Keratinocyte (primary cell): ENCODE measurements at regions not wholly inside any gene's neighbourhood (a gene's known extent, or its start where the extent isn't known, plus 50 kb on each side); places are given as distances from the start of the nearest gene placed in this dataset.
"Not testable (repeated sequence)": the region's sequence is repeated elsewhere in the genome, so short reads cannot be mapped to it uniquely, and the experiment has no call there.

ENCODE experiments used
- DNase-seq: peaks from one replicate; pipeline ENCODE4 v3.0.0-alpha.2; 2011; ENCODE audit warnings: low read depth, missing footprints, low spot score
- FAIRE-seq: peaks from 2 replicates; lab custom pipeline; 2011; peaks lifted over from hg19 to GRCh38; lab: Jason Lieb, UNC
- H2AFZ ChIP-seq: 2 replicates; pipeline ENCODE4 v1.6.0; 2012; ENCODE audit warnings: low read length, control low read depth, inconsistent platforms; ENCODE audit not compliant: control insufficient read depth
- H3K27ac ChIP-seq: 2 replicates; pipeline ENCODE4 v1.5.1; 2011; ENCODE audit warnings: low read length; ENCODE audit not compliant: control insufficient read depth, insufficient read depth
- H3K27me3 ChIP-seq: 3 replicates; pipeline ENCODE4 v1.6.0; 2011; ENCODE audit warnings: low read length; ENCODE audit not compliant: control insufficient read depth, insufficient read depth; ENCODE audit errors: extremely low read depth
- H3K36me3 ChIP-seq, 2 experiments: 2 replicates in 1 of 2; 3 replicates in 1 of 2; pipeline ENCODE4 v1.5.1; 2011; ENCODE audit warnings: low read length in 2 of 2, mild to moderate bottlenecking in 1 of 2; ENCODE audit not compliant: control insufficient read depth in 2 of 2, insufficient read depth in 2 of 2; ENCODE audit errors: extremely low read depth in 1 of 2
- H3K4me1 ChIP-seq: 3 replicates; pipeline ENCODE4 v1.5.1; 2011; ENCODE audit warnings: low read length; ENCODE audit not compliant: control insufficient read depth, insufficient read depth; ENCODE audit errors: extremely low read depth
- H3K4me2 ChIP-seq: 3 replicates; pipeline ENCODE4 v1.6.0; 2011; ENCODE audit warnings: low read depth, low read length; ENCODE audit not compliant: control insufficient read depth, insufficient read depth; ENCODE audit errors: extremely low read depth
- H3K4me3 ChIP-seq, 3 experiments: fragments of 200-600 bp in 1 of 3; sonication (generic) in 1 of 3; 2 replicates in 2 of 3; 3 replicates in 1 of 3; pipeline ENCODE4 v1.5.1; 2011 to 2016; ENCODE audit warnings: low read length in 3 of 3, mild to moderate bottlenecking in 3 of 3, control low read depth in 2 of 3, inconsistent platforms in 1 of 3, low read depth in 1 of 3, mixed read lengths in 1 of 3, mixed run types in 1 of 3, moderate library complexity in 1 of 3; ENCODE audit not compliant: control insufficient read depth in 2 of 3, insufficient read depth in 2 of 3; ENCODE audit errors: extremely low read depth in 1 of 3
- H3K79me2 ChIP-seq: 2 replicates; pipeline ENCODE4 v1.6.0; 2012; ENCODE audit warnings: low read length; ENCODE audit not compliant: control insufficient read depth, insufficient read depth
- H3K9ac ChIP-seq: 3 replicates; pipeline ENCODE4 v1.6.0; 2011; ENCODE audit warnings: low read length; ENCODE audit not compliant: control insufficient read depth, insufficient read depth; ENCODE audit errors: extremely low read depth
- H3K9me1 ChIP-seq: 3 replicates; pipeline ENCODE4 v1.6.0; 2011; ENCODE audit warnings: low read length; ENCODE audit not compliant: control insufficient read depth, insufficient read depth; ENCODE audit errors: extremely low read depth
- H3K9me3 ChIP-seq: 2 replicates; pipeline ENCODE4 v1.5.1; 2012; ENCODE audit warnings: low read depth, low read length; ENCODE audit not compliant: control insufficient read depth
- H4K20me1 ChIP-seq: 3 replicates; pipeline ENCODE4 v1.6.0; 2011; ENCODE audit warnings: low read length; ENCODE audit not compliant: control insufficient read depth, insufficient read depth; ENCODE audit errors: extremely low read depth
- dilution Hi-C: fragments of 300-500 bp; cut with MboI; formaldehyde crosslinking; loops from one replicate; pipeline ENCODE4 v1.7.0; 2020; ENCODE audit warnings: low sequenced_read_pairs; ENCODE audit not compliant: extremely low pct_ligation_motif_present

DNA sequence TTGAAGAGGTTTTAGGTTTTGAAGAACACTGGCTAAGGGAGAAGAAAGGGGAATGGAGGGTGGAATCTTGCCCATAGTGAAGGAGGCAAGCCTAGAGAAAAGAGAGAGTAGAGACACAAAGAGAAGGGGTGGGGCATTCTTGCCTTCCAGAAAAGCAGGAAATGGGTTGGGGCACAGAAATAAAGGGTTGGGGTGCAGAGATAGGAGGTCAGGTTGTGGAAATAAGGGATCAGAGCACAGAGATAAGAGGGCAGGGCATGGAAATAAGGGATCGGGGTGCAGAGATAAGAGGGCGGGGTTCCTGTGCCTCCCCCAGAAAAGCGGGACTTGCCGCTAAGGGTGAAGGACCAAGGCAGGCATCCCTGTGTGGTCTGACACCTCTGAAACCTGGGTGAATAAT, 69.9 kb downstream of the ALG1L2 start:
- H3K9me1 ChIP-seq, H3K36me3 ChIP-seq, H3K9ac ChIP-seq, H3K27me3 ChIP-seq, DNase-seq, H3K79me2 ChIP-seq, H3K27ac ChIP-seq, H2AFZ ChIP-seq, FAIRE-seq, H3K4me2 ChIP-seq, H4K20me1 ChIP-seq, H3K9me3 ChIP-seq, H3K4me1 ChIP-seq, dilution Hi-C loops, H3K4me3 ChIP-seq: not testable (repeated sequence)

DNA sequence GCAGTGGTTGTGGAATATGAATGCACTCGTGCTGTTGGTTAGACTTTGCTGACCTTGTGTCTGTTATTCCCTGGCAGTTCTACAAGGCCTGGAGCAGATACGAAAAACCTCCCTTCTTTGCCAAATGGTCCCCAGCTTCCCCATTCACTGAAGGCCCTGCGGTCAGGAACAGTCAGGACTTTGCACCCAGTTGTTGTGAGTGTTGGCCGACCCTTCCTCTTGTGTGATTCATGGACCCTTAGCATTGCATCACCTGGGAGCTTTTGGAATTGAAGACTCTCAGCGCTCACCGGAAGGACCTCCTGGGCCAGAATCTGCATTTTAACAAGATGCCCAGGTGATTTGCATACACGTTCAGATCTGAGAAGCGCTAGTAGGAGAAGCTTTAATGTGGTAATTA, 71.6 kb downstream of the ALG1L2 start:
- FAIRE-seq, dilution Hi-C loops, H3K27me3 ChIP-seq: not testable (repeated sequence)

DNA sequence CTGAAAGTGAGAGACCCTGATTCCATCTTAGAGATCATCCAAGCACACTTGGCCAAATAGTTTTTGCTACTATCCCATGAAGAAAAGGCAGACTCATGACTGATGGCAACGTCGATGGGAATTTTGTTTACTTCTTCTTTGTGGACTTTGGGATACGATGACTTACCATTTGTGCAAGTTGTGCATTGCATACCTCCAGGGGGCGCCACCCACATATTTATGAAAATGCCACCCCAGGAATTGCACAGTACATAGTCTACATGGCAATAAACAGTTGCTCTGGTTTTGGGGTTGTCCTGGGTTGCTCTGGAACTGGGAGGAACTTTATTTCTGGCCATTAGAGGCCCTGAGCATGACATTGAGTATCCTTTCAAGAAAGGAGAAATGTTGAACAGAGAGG, 73.8 kb downstream of the ALG1L2 start:
- H3K9me1 ChIP-seq, H3K4me3 ChIP-seq, H3K27me3 ChIP-seq, dilution Hi-C loops, H2AFZ ChIP-seq, H3K9me3 ChIP-seq, H4K20me1 ChIP-seq, DNase-seq, H3K4me1 ChIP-seq, H3K9ac ChIP-seq, FAIRE-seq, H3K36me3 ChIP-seq, H3K79me2 ChIP-seq, H3K4me2 ChIP-seq, H3K27ac ChIP-seq: not testable (repeated sequence)

More for the DNA sequence above, 71.6 kb downstream of the ALG1L2 start:
- H3K4me1 ChIP-seq, H3K4me2 ChIP-seq, H3K27ac ChIP-seq, H3K79me2 ChIP-seq, H3K9ac ChIP-seq, DNase-seq, H3K4me3 ChIP-seq, H3K9me3 ChIP-seq, H3K9me1 ChIP-seq, H4K20me1 ChIP-seq, H2AFZ ChIP-seq, H3K36me3 ChIP-seq: not testable (repeated sequence)

DNA sequence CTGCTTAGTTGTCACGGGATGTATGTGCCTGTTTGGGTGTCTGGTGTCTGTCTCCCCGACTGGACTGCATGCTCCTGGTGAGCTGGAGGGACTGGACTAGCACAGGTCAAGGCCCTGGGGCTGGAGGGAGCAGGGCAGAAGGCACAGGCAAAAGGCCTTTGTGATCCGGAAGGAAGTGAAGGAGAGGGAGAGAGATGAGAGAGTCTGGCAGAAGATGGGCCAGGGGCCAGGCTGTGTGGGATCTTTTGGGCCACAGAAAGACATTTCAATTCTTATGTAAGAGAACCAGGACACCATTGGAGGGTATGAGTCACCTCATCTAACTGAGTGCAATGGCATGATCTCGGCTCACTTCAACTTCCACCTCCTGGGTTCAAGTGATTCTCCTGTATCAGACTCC, 85.2 kb downstream of the ALG1L2 start:
- H3K9ac ChIP-seq, H3K4me1 ChIP-seq, H3K27ac ChIP-seq, dilution Hi-C loops, H3K4me3 ChIP-seq, H3K4me2 ChIP-seq, H3K27me3 ChIP-seq, H3K36me3 ChIP-seq, H4K20me1 ChIP-seq, H2AFZ ChIP-seq, FAIRE-seq, DNase-seq, H3K9me3 ChIP-seq, H3K9me1 ChIP-seq, H3K79me2 ChIP-seq: not testable (repeated sequence)

DNA sequence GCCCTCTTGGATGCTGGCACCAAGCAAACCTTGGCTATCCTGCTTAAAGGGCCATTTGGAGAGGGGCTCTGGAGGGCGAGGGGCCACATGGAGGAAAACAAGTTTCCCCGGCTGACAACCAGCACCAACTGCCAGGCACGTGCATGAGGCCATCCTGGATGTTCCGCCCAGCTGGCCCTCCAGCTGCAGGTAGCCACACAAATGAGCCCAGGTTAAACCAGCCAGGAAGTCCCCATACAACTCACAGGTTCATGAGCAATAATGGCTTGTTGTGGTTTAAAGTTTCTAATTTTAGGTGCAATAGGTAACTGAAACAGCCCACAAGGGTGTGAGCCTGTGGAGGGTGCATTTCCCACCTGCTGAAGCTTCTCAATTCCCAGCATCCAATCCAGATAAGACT, 93.6 kb downstream of the ALG1L2 start:
- H3K79me2 ChIP-seq, DNase-seq, H3K9me3 ChIP-seq, H3K36me3 ChIP-seq, H3K9ac ChIP-seq, H4K20me1 ChIP-seq, H3K27ac ChIP-seq, dilution Hi-C loops, H3K9me1 ChIP-seq, H3K4me2 ChIP-seq, H3K4me1 ChIP-seq, H3K4me3 ChIP-seq, H2AFZ ChIP-seq, FAIRE-seq, H3K27me3 ChIP-seq: not testable (repeated sequence)
